GM18502 (cell line): ENCODE measurements at regions not wholly inside any gene's neighbourhood (a gene's known extent, or its start where the extent isn't known, plus 50 kb on each side); places are given as distances from the start of the nearest gene placed in this dataset.

Experiments
- ATAC-seq: cut with Tn5 transposase; IDR thresholded peaks from one replicate; pipeline ENCODE4 v1.9.1; 2021; ENCODE audit warnings: mild to moderate bottlenecking; ENCODE audit not compliant: unreplicated experiment, poor library complexity

- ATAC-seq = no peak
Measured at GRCh38 chr6:159490298-159490937, 202.6 kb downstream of the SOD2 start.

DNA sequence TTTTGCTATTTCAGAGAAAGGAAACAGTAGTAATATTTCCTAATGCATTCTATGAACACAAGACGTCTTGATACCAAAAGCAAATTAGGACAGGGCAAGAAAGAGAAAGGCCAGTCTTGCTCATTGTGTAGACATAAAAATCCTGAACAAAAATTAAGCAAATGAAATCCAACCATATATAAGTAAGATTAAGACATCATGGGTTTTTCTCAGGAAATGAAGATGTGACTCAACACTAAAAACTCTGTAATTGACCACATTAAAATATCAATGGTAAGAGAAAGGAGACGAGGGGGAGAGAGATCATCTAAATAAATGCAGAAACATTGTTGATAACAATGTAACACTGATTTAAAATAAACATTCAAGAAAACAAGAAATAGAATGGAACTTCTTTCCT lies 205.4 kb downstream of the SOD2 start:
- no peak for ATAC-seq

- no peak for ATAC-seq
Measured at GRCh38 chr6:159483259-159483658, 209.8 kb downstream of the SOD2 start.

DNA sequence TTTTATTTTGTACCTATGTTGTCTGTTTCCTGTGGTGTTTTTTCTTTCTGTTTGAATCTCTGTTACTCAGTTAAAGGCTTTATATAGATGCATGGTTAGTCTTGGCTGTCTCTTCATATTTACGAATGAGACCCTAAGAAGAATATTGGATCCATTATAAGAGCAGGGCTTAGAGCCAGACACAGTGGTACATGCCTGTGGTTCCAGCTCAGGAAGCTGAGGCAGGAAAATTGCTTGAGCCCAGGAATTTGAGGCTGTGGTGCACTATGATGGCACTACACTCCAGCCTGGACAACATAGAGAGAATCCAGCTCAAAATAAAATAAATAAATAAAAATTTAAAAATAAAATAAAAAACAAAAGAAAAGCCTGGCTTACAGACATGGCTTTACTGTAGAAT lies 211.1 kb downstream of the SOD2 start:
- ATAC-seq = no peak

DNA sequence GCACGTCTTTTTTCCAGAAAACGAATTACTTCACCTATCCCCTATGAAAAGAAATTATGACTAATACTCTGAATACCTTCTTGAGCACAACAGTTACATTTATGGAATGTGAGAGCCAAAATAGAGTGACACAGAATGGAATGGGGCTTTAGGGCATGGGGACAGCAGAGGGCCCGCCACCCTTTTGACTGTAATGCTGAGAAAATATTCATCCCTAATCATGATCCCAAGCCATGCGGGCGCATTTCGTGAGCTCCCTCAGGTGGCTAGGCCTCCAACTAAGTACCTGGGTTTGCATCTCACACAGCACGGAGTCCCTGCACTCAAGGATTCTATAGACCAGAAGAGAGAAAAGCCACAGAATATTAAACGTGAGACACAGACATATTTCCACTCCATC lies 212.6 kb downstream of the SOD2 start:
- no peak for ATAC-seq

DNA sequence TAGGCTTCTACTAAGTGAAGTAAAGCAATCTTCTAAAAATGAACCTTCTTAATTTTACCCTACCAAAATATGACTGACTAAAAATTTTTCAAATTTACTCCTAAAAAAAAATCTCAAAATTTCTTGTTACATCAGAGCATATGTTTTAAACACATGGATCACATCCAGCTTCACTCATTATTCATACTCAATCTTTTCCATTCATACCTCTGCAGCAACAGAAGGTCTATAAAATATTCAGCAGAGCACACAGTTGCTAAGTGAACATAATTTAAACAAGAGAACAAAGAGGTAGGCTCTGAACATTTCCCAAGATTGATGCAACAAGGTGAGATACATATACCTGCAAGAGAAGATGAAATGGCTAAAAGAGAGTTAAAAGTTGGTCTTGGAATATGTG lies 213.9 kb downstream of the SOD2 start:
- no peak for ATAC-seq

DNA sequence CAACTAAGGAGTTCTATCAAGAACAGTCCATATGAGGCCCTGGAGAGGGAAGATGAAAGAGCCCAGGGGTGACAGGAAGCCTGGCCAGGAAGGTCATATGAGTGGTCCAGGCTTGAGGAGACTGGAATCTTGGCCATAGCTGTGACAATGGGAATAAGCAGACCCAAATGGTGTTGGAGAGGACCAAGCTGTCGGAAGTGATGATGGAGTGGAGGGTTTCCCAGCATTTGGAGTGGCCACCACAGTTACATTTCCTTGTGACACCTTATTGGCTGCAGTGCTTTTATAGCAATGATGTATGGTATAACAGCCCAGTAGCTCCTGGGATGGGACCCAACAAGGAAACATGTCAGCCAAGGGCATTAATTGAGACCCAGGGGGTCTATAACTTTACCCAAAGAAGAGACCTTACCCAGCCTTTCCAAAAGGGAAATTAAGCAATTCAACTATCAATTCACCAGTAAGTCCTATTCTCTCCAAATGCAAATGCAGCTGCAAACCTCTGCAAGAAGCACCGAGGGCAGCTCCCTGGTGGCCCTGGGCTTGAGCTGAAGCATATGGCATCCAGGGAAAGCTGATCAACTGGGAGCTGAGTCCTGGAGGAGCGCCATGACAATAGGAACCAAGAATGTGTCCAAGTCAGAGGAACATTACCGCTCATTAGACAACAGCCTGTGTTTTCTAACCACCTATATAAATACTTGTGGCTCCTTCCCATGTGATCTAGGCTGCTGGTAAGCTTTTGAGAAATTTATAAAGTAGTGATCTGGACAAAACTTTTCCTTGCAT lies 219.4 kb downstream of the SOD2 start:
- ATAC-seq = no peak

GRCh38 chr6:159470397-159470796 lies 222.6 kb downstream of the SOD2 start:
- ATAC-seq = no peak

- ATAC-seq = no peak
Measured at GRCh38 chr6:159469443-159469842, 223.6 kb downstream of the SOD2 start.

DNA sequence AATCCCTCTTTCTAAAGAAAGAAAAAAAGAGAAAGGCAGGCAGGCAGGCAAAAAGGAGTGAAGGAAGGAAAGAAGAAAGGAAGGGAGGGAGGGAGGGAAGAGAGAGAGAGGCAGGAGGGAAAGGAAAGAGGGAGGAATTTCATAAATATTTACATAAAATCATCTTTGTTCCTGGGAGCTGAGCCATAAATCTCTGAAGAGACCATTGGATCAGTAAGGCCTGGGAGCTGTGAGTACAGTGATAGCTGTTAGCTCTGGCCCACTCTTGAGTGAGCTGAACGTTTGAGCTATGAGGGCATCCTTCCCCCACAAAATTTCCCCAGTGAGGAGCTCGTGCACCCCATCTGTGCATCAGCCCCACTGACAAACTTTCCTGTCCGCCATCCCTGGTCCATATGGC lies 224.0 kb downstream of the SOD2 start:
- ATAC-seq = no peak

- ATAC-seq = peak; percentile 89
Measured at GRCh38 chr6:159467473-159468041, 225.5 kb downstream of the SOD2 start.

- no peak for ATAC-seq
Measured at GRCh38 chr6:159466926-159467325, 226.1 kb downstream of the SOD2 start.

GRCh38 chr6:159464816-159465215 lies 228.2 kb downstream of the SOD2 start:
- no peak for ATAC-seq

- ATAC-seq = no peak
Measured at GRCh38 chr6:159463119-159463829, 229.8 kb downstream of the SOD2 start.

DNA sequence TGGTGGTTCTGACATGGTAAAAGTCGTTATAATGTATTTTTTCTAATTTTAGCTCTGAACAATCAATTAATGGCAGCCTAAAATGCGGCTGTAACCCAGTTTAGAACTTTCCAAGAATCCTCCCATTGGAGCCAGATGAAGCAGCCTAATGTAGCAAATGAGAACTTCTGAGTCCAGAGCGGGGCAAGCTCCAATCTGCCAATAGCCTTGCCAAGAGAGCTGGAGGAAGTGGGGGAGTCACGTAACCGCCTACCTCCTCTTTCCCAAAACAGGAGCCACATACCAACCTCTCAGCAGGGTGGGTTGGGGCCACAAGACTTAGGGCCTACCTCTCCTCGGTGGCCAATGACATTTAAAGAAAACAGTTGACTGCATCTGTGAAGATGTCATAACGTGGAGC lies 230.6 kb downstream of the SOD2 start:
- no peak for ATAC-seq

DNA sequence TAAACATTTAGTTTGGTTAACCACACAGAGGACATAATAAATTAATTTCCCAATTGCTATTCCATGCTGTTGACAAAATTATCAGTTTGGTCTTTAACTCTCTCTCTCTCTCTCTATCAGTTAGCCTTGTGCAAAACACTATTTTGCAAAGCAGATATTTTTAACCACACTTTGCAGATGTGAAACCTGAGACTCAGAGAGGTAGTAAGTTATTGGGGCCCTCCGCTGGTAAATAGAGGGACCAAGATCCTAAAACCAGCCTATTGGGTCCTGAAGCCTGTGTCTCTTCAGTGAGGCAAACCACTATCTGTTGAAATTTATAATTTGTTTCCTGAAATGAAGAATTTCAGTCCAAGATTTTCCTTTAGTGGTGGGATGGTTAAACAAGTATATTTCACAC lies 231.0 kb downstream of the SOD2 start:
- peak; percentile 95 for ATAC-seq

DNA sequence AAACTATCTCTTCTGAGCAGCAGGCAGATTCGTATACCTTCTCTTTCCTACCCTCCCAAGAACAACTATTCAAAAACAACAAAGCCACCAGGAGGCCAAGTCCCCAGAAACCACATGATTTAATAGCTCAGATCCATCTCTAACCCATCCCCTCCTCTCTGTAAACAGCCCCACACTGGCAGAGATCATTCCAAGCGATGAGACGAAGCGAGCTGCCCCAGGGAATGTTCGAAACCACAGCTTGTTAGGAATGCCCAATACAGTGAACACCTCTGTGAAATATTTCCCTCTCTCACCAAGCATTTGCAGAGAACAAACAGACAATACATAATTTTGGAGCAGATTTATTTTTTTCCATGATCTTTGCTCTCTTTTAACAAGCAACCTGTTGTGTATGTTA lies 231.8 kb downstream of the SOD2 start:
- ATAC-seq = no peak

GRCh38 chr6:159460476-159460875 lies 232.6 kb downstream of the SOD2 start:
- ATAC-seq = no peak

GRCh38 chr6:159456349-159456748 lies 236.7 kb downstream of the SOD2 start:
- ATAC-seq = no peak

GRCh38 chr6:159455700-159456274 lies 237.3 kb downstream of the SOD2 start:
- no peak for ATAC-seq
